ENCODE measurements at regions not wholly inside any gene's neighbourhood (a gene's known extent, or its start where the extent isn't known, plus 50 kb on each side); places are given as distances from the start of the nearest gene placed in this dataset.

- TF ChIP-seq ELF1 (IDR thresholded peaks at IDR 0.05) (no peak), RXRA (IDR thresholded peaks at IDR 0.05; ENCODE audit: borderline replicate concordance, low read depth) (no peak), RAD21 (IDR thresholded peaks at IDR 0.05; ENCODE audit: low read length) (no peak), GABPA (IDR thresholded peaks at IDR 0.05; ENCODE audit: low read depth) (no peak), RFX5 (IDR thresholded peaks at IDR 0.05; ENCODE audit: low read length) (no peak), EP300 (IDR thresholded peaks at IDR 0.05; ENCODE audit: borderline replicate concordance in 1 of 2, low read depth in 1 of 2, low read length in 1 of 2) (no peak), ZBTB33 (IDR thresholded peaks at IDR 0.05; ENCODE audit: borderline replicate concordance, low read depth) (no peak), REST (IDR thresholded peaks at IDR 0.05; ENCODE audit: low read depth, low read length) (no peak), FOXM1 (IDR thresholded peaks at IDR 0.05; ENCODE audit: low read depth) (no peak), JUND (IDR thresholded peaks at IDR 0.05) (no peak)
- TF ChIP-seq, protein P1, sequence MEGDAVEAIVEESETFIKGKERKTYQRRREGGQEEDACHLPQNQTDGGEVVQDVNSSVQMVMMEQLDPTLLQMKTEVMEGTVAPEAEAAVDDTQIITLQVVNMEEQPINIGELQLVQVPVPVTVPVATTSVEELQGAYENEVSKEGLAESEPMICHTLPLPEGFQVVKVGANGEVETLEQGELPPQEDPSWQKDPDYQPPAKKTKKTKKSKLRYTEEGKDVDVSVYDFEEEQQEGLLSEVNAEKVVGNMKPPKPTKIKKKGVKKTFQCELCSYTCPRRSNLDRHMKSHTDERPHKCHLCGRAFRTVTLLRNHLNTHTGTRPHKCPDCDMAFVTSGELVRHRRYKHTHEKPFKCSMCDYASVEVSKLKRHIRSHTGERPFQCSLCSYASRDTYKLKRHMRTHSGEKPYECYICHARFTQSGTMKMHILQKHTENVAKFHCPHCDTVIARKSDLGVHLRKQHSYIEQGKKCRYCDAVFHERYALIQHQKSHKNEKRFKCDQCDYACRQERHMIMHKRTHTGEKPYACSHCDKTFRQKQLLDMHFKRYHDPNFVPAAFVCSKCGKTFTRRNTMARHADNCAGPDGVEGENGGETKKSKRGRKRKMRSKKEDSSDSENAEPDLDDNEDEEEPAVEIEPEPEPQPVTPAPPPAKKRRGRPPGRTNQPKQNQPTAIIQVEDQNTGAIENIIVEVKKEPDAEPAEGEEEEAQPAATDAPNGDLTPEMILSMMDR (IDR thresholded peaks at IDR 0.05): no peak
Measured at GRCh38 chr4:133972586-133972985, 229.0 kb downstream of the PABPC4L start.
